ENCODE measurements at regions not wholly inside any gene's neighbourhood (a gene's known extent, or its start where the extent isn't known, plus 50 kb on each side); places are given as distances from the start of the nearest gene placed in this dataset.

DNA sequence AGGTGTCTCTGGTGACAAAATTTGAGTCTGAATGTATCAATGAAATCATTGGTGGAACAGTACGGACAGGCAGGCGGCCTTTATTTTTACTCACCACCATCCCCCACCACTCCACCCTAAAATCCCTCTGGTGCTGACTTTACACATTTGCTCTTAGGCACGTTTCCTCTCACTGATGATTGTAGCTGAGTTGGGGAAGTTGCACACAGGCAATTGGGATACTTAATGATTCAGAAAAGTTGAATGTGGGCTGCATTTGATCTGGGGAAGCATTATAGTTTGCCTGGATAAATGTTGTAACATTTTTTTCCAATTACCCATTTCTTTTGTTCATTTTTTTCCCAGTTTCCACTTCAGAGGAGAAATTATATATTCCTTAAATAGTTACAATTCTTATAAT is 658.4 kb downstream of the TLR4 start:
- DNase-seq (ENCODE audit: low read depth in 4 of 4, low spot score in 3 of 4), result no peak

DNA sequence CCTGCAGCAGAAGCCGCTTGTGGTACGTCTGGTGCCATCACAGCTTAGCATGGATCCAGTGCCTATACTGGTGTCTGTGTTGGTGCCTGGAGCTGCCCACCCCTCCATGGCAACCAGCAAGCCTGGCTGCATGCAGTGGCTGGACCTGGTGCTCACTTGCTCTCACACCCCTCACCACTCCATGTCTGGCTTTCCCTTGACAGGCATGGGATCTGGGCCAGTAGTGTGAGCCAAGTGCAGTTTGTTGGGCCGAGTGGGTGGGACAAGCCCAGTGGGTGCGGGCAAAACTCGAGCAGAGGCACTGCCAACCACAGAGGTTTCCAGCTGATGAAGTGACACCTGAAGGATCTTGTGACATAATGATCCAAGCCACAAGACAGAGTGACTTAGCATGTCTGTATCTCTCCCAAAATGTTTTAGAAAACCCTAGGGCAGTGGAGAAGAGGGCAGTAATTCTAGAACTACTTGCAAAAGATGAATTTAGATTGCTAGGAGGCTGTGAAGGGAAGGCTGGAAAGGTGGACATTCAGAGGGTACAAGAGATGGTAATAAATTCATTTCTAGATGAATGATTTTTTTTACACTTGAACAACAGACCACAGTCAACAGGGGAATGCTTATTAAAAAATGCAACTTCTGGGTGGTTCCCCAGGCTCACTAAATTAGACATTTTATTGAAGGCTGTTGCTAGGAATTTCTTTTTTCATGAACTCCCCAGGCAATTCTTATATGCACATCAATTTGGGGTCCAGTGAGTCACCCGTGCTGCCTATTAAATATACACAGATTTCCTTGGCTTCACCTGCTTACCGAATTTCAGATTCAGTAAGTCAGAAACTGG is 660.3 kb downstream of the TLR4 start:
- DNase-seq (ENCODE audit: low read depth in 4 of 4, low spot score in 3 of 4), result no peak

DNA sequence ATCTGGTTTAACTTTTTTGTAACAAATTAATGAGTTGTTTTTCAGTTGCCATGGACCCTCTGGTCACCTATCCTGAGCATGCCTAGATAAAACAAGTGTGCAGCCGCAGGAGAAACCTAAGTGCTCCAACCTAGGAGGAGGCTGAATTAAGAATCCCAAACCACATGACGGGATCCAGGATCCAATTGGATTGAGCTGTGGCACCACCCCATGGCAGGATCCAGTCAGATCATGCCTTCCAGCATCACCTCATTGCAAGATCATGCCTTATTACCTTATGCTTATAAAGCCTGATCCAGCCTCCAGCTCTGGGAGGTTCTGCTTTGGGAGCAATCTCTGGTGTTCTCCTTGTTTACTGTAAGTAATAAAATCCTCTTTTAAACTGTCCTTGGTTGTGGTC is 662.0 kb downstream of the TLR4 start:
- no peak for DNase-seq (ENCODE audit: low read depth in 4 of 4, low spot score in 3 of 4)

DNA sequence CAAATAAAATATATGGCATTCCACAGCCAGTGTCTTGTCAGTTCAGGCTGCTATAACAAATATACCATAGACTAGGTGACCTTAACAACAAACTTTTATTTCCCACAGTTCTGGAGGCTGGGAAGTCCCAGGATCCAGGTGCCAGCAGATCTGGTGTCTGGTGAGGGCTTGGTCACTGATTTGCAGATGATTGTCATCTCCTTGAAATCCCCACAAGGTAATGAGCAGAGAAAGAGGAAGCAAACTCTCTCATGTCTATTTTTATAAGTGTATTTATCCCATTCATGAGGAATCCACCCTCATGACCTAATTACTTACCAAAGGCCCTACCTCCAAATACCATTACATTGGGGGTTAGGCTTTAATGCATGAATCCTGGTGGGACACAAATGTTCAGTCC is 663.2 kb downstream of the TLR4 start:
- no peak for DNase-seq (ENCODE audit: low read depth in 4 of 4, low spot score in 3 of 4)

DNA sequence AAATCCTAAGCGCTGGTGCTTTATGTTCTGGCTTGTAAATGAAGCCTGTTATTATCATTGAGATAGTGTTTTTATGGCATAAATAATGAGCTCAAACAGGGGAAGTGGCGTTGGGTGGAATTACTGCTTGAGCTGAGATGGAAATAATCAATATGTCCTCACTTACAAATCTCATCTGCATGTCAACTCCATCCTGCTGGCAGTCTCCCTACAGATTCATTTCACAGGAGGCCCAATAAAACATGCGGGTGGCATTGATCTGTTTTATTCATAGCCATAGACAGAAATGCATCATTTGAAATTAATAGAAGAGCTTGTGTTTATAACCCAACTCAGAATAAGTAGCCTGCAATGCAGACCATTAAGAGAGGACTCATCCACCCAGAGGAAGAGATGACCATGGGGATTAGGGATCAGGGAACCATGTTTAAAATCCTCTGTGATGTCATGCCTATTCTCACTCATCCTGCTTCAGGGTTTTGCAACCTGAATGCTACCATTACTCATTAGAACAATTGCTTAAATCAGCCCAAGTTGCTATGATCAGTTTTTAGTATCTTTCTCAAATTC is 680.4 kb downstream of the TLR4 start:
- no peak for DNase-seq (ENCODE audit: low read depth in 4 of 4, low spot score in 3 of 4)

DNA sequence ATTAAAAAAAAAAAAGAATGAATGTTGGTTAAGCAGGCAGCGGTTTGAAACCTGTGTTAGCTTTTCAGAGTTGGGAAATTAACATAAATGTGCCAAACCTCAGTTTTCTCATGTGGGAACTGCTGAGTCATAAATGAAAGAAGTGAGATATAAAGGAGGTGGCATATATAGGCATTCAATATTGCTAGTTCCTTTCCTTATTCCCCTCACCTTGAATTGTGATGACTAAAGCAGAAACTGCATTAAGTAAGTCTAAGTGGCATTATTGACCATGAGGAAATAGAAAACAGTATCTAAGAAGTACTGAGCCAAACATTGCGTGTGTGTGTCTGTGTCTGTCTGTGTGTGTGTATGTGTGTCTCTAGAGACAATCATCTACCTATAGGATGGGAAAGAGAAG is 691.2 kb downstream of the TLR4 start:
- DNase-seq (ENCODE audit: low read depth in 4 of 4, low spot score in 3 of 4), result no peak

DNA sequence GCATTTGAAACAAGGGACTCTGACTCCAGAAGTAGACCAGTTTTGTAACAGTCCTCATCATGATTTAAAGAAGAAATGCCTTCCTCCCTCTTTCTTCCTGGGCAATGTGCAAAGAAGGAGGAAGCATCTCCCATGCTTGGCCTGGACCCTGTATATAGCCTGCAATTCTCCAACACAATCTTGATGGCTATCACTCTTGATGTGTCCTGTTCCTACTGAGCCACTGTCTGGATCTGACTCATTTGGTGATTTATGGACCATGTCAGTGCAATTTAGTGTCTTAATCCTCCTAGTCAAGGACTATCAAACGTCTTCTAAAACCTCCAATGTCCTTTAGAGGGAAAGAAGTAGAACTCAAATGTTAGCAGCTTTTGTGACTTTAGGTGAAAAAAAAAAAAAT is 697.3 kb downstream of the TLR4 start:
- no peak for DNase-seq (ENCODE audit: low read depth in 4 of 4, low spot score in 3 of 4)

DNA sequence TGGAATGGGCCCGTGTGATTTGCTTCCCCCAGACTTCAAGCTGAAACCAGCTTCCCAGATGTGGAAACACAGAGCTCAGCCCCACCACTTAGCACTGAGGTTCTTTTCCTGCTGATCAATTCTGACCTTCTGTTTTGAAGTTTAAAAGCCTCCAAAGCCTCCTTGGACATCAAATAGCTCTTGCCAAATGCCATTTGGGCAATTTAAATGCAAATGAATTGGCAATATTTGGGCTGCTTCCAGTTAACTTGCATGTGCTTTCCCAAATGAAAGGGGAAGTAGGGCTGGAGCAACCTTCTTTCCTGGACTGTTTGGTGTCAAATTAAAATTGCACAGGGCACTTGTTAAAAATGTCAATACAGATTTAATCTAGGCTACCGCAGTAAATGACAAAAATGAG is 710.5 kb downstream of the TLR4 start:
- no peak for DNase-seq (ENCODE audit: low read depth in 4 of 4, low spot score in 3 of 4)

DNA sequence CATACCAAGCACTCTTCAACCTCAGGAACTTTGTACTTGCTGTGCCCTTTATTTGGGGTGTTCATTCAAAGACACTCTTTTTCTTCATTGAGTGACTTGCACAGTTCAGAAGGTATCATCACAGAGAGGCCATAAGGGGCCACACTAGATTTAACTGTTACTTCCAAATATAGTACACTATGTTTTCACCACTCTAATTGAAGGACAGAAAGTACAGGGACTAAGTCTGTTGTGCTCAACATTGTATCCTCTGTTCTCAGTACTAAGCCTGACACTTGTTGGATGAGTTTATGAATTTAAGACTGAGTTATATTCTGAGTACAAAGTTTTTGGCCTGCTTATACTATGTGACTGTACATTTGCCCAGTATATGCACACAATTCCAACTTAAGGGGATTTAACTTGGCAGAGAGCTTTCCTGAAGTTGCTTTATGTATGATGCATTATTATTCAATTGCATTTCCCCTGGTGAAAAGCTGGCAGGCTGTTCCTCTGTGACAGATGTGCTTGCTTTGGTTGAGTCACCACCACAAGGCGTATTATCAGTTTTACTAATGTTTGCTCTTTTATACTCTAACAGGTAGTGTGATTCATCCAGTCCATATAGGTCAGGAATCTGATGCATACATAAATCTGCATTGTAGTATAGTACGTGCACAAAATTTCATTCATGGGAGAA is 714.8 kb downstream of the TLR4 start:
- no peak for DNase-seq (ENCODE audit: low read depth in 4 of 4, low spot score in 3 of 4)

DNA sequence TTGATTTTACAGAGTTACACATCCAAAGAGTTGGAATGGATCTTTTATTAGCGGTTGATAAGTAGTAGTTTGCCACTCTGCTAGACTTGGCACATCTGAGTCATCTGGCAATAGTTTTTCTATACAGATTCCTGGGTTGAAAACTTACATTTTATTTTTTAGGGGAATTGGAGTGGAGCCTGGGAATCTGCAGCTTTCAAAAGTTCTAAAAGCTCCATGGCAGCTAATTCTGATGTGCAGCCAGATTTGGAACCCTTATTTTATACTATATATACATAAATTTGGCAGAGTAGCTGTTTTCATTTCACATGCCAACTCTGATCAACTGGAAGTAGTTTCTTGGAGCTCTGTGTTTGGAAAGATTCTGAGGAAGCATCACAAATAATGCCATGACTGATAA is 715.5 kb downstream of the TLR4 start:
- DNase-seq (ENCODE audit: low read depth in 4 of 4, low spot score in 3 of 4), result no peak

DNA sequence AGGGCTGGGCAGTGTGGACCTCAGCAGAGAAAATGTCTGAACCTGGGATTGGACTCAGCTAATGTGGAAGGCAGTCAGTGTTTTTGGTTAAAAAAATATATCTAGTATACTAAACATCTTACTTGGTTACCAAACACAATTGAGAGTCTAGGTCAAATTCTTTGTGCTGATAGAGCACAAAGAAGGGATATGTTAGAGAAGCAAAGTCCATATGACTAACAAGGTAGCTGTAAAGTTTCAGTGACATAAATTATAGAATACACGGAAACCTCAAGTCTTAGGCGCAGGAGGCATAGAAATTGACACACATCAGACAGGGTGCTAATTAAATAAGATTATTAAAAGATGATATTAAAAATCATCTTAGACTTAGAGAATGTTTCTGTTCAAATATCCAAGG is 718.3 kb downstream of the TLR4 start:
- no peak for DNase-seq (ENCODE audit: low read depth in 4 of 4, low spot score in 3 of 4)

DNA sequence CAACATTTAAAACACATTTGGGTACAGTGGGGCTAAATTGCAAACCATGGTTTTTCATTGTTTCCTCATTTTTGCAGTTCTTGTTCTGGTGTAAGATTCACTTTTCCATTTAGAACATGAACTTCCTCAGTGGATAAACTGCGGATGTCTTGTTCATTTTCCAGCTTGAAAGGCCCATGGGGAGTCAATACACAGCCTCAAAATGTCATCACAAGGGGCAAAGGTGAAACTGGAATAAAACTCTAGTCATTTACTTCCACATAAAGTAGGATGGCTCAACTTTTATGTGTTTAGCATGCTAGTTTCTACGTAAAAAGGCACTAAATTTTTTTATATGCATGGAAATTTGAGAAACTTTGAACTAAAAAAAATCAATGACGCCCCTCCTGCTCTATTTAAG is 718.8 kb downstream of the TLR4 start:
- no peak for DNase-seq (ENCODE audit: low read depth in 4 of 4, low spot score in 3 of 4)

DNA sequence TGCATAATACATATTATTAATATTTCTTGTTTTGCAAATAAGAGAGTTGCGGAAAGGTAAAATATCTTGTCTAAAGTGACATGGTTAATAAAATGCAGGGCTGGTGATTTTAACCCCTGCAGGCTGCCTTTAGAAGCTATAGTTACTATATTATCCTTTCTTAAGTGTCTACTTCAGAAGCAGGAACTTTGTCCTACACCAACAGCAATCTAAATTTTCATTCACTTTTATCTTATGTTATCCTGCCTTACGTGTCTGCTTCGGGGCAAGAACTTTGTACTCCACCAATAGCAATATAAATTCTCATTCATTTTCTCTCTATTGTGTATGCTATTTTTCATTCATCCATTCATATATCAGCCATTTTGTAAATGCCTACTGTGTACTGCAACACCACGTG is 719.5 kb downstream of the TLR4 start:
- DNase-seq (ENCODE audit: low read depth in 4 of 4, low spot score in 3 of 4), result no peak

DNA sequence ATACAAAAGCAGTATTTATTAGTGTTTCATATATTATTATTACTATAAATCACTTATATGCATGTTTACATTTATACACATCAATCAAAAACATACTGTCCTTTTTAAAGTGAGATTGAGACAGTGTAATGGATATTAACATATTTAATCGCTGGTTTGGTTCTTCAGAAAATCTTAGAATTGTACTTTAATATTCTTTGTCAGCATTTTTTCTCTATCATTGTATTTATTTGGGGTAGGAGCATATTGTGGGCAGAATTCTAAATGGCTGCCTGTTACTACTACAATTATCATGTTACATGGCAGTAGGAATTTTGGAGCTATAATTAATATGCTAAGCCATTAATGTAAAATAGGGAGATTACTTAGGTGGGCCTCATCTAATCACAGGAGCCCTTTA is 722.6 kb downstream of the TLR4 start:
- no peak for DNase-seq (ENCODE audit: low read depth in 4 of 4, low spot score in 3 of 4)

DNA sequence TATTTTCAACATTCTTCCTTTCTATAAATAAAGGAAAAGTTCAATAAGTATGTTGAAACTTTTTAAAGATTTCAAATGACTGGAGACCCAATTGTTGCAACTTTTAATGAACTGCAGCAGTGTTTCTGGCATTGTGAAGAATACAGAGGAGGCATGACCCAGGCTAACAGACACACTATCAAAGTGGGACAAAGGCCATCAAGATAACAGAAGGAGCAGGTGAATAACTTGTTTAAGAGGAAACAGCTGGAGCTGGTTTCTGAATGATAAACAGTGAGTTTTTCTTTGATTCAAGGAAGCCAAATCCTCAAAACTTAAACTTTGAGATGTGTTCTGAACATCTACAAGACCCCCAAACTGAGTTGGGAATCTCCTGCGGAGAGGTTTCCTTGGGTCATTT is 734.6 kb downstream of the TLR4 start:
- no peak for DNase-seq (ENCODE audit: low read depth in 4 of 4, low spot score in 3 of 4)

DNA sequence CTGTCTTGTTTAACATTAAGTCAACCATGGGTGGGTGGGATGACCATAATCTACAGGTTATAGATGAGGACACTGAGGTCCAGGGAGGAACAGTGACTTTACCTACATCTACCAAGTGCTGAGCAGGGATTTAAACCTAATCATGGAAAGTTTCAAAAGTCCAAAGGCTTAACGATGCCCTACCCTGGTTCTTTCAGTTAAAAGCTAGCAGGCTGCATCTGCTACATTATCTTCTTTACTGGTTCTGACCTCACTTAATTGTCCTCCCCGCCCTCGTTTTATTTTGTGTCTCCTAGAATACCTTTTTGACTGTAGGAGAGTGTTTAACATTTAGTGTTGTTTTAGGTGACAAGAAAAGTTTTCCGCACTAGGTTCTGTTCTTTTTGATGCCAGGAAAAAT is 735.2 kb downstream of the TLR4 start:
- no peak for DNase-seq (ENCODE audit: low read depth in 4 of 4, low spot score in 3 of 4)

DNA sequence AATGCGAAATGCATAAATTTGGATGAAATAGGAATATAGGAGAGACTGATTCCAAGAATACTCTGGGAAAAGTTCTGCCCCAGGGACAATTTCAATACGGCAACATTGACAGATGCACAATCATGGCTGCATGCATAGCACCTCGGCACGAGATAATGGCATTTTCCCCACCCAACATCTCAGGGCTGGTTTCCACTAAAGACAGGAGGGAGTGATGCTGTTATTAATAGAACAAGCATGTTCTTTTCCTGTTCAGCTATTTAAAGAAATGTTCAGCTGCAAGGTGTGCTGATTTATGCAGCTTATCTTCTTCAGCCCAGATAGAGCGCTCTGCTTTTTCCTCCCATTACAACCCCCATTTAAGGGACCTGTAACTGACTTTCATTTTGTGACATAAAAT is 740.2 kb downstream of the TLR4 start:
- DNase-seq (ENCODE audit: low read depth in 4 of 4, low spot score in 3 of 4), result no peak

DNA sequence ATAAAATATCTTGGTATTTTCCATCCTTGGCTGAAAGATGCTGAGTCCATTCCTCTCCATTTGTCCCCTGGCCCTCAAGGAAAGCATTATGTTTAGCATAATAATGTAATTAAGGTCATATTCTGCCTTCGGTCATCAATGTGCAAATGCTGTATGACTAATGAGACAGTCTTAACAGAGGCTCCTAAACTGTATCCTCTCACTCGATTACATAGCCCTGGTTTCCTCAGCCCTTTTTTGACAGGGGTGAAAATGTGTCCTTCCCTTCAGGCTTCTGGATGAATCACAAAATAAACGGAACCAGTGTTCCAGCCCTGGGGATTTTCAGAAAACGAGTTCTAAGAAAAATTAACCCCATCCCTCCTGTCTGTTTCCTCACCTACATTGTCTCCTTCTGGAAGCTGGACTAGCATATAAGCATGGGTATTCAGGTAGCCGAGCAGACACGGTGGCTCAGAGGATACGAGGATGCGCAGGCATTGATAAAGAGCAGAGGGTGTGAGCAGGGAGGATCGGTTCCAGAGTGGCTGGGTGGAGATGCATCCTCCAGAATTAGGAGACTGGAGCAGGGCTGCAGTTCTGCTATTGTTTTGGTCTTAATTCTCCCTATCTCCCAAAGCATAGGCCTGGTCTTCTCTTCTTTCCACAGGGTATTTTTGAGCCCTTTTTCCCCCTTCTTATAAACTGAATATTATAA is 742.9 kb downstream of the TLR4 start:
- DNase-seq (ENCODE audit: low read depth in 4 of 4, low spot score in 3 of 4), result no peak

DNA sequence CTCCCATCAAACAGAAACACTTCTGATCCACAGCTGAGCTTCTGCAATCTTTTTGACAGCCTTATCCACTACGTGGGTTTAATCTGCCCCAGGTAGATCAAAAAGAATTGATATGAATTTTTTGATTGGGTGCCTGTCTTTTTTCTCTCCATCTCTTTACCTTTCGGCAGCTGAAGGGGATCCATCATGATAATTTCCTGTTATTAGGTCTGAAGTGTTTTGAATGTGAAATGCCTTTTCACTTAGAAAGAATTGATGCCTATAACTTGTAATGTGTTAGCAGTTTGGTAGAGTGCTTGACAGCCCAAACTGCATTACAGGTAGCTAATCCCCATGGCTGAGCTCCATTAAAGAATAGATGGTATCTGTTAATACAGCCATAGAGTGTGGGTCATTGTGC is 745.4 kb downstream of the TLR4 start:
- DNase-seq (ENCODE audit: low read depth in 4 of 4, low spot score in 3 of 4), result no peak

DNA sequence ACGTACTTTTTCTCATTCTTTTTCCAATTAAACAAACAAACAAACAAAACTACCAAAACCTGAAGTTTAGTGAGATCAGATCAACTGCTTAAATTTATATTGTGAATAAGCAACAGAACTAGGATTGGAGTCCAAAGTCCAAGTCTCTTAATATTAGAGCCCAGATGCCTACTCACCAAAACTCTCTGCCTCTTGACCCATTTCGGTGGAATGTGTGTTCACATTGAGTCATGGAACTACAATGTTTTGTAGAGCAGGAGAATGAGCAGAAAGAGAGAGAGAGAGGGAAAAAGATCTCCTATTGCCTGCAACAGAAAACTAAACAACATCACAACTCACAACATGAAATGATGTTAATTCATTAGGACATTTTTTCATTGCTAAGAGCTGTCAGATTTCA is 751.1 kb downstream of the TLR4 start:
- no peak for DNase-seq (ENCODE audit: low read depth in 4 of 4, low spot score in 3 of 4)

DNA sequence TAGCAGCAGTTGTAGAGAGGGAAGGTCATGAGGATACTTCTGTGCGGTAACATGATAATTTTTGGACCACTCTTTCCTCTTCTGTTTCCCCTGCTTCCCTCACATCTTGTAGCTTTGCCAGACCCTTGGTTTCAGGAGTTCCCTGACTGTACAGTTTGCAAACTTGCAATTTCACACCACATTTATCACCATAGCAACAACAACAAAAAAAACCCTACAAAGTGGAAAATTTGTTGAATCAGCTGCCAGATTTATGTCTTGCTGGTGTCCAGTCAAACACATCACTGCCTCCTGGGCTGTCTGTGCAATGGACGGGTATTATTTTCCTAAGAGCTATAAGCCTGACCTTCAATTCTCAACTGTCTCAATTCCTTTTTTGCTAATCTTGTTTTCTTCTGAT is 751.6 kb downstream of the TLR4 start:
- no peak for DNase-seq (ENCODE audit: low read depth in 4 of 4, low spot score in 3 of 4)
